GM21526 (cell line): ENCODE measurements at regions not wholly inside any gene's neighbourhood (a gene's known extent, or its start where the extent isn't known, plus 50 kb on each side); places are given as distances from the start of the nearest gene placed in this dataset.

Experiments
- ATAC-seq: cut with Tn5 transposase; IDR thresholded peaks from one replicate; pipeline ENCODE4 v1.9.1; 2021; ENCODE audit warnings: moderate library complexity; ENCODE audit not compliant: unreplicated experiment, low FRiP score

GRCh38 chr2:234137400-234138014, 87.0 kb downstream of the SPP2 start:
- no peak for ATAC-seq

- no peak for ATAC-seq
Measured at GRCh38 chr2:234136461-234136860, 86.0 kb downstream of the SPP2 start.

GRCh38 chr2:234135750-234136221, 85.3 kb downstream of the SPP2 start:
- no peak for ATAC-seq

GRCh38 chr2:234134496-234134895, 84.0 kb downstream of the SPP2 start:
- ATAC-seq, result no peak

GRCh38 chr2:234133004-234133403, 82.5 kb downstream of the SPP2 start:
- ATAC-seq, result no peak

GRCh38 chr2:234130777-234131181, 80.3 kb downstream of the SPP2 start:
- no peak for ATAC-seq

- no peak for ATAC-seq
Measured at GRCh38 chr2:234128606-234129005, 78.1 kb downstream of the SPP2 start.
